Transverse colon (tissue), 3 donors: ENCODE measurements at regions not wholly inside any gene's neighbourhood (a gene's known extent, or its start where the extent isn't known, plus 50 kb on each side); places are given as distances from the start of the nearest gene placed in this dataset.

Experiments
- CTCF ChIP-seq, 5 experiments: fragments of 200-600 bp in 3 of 5; fragments of 450-650 bp in 2 of 5; sonication (generic) in 3 of 5; IDR thresholded peaks; 1 replicate in 2 of 5; 2 replicates in 3 of 5; pipeline ENCODE4 v1.5.1; 2016 to 2017; ENCODE audit warnings: antibody characterized with exemption in 5 of 5, inconsistent platforms in 3 of 5, mild to moderate bottlenecking in 2 of 5, moderate library complexity in 1 of 5
- EP300 ChIP-seq: sonication (generic); formaldehyde crosslinking; IDR thresholded peaks from one replicate; pipeline ENCODE4 v1.6.1; 2017; ENCODE audit warnings: antibody characterized with exemption, low read depth
- POLR2A ChIP-seq: fragments of 450-650 bp; IDR thresholded peaks from one replicate; pipeline ENCODE4 v1.6.1; 2016; ENCODE audit warnings: antibody characterized with exemption, mild to moderate bottlenecking, moderate library complexity

- TF ChIP-seq POLR2A (no peak), CTCF (IDR thresholded peaks at IDR 0.05) (no peak), EP300 (no peak)
Observed at GRCh38 chr18:75507636-75508035, 80.1 kb upstream of the SMIM21 start.
